Stomach smooth muscle (tissue), 2 donors: ENCODE measurements at regions not wholly inside any gene's neighbourhood (a gene's known extent, or its start where the extent isn't known, plus 50 kb on each side); places are given as distances from the start of the nearest gene placed in this dataset.

Experiments
- H3K27ac ChIP-seq: one replicate; pipeline ENCODE4 v1.7.0; 2013; ENCODE audit warnings: mild to moderate bottlenecking, low read length, inconsistent platforms
- H3K27me3 ChIP-seq, 2 donors: one replicate each; pipeline ENCODE4 v1.7.0; 2013; ENCODE audit warnings: low read length in 2 of 2; ENCODE audit not compliant: insufficient read depth in 2 of 2, control insufficient read depth in 1 of 2
- H3K36me3 ChIP-seq, 2 donors: one replicate each; pipeline ENCODE4 v1.7.0; 2013; ENCODE audit warnings: low read length in 2 of 2; ENCODE audit not compliant: control insufficient read depth in 2 of 2, insufficient read depth in 2 of 2
- H3K4me1 ChIP-seq: one replicate; pipeline ENCODE4 v1.7.0; 2013; ENCODE audit warnings: low read length; ENCODE audit not compliant: control insufficient read depth, insufficient read depth
- H3K4me3 ChIP-seq, 2 donors: one replicate each; pipeline ENCODE4 v1.7.0; 2013; ENCODE audit warnings: low read length in 2 of 2
- H3K9ac ChIP-seq, 2 donors: one replicate each; pipeline ENCODE4 v1.7.0; 2013; ENCODE audit warnings: low read length in 2 of 2, mild to moderate bottlenecking in 1 of 2
- H3K9me3 ChIP-seq, 2 donors: one replicate each; pipeline ENCODE4 v1.7.0; 2013; ENCODE audit warnings: low read length in 2 of 2; ENCODE audit not compliant: control insufficient read depth in 2 of 2
- donor health status: healthy.
- donor health status: Pancreatic carcinoma.

DNA sequence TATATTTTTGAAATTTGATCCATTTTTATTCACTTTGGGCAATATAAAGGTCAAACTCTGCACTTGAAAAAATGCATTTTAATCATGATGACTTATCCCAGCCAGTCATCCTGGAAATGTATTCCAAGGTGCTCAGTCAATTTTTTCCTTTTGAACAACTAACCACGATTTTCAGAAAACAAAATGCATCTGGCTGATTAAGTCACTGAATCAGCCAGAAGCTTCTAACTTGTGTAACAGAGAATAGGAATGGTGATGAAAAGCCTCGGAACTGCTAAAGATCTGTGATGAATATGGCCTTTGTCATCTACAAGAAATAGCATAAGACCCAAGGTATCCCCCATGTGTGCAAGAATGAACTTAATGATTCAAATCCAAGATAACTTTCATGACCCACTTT is 572.7 kb downstream of the EPHA4 start:
- no peaks in the 10 kb centered on the region for H3K36me3 ChIP-seq
- H3K4me3 ChIP-seq = no peak overlapping the region
- no peaks in the 10 kb centered on the region for H3K27me3 ChIP-seq
- no peaks in the 10 kb centered on the region for H3K4me1 ChIP-seq
- H3K9me3 ChIP-seq = no peaks in the 10 kb centered on the region
- H3K9ac ChIP-seq = no peak overlapping the region
- H3K27ac ChIP-seq = no peak overlapping the region

DNA sequence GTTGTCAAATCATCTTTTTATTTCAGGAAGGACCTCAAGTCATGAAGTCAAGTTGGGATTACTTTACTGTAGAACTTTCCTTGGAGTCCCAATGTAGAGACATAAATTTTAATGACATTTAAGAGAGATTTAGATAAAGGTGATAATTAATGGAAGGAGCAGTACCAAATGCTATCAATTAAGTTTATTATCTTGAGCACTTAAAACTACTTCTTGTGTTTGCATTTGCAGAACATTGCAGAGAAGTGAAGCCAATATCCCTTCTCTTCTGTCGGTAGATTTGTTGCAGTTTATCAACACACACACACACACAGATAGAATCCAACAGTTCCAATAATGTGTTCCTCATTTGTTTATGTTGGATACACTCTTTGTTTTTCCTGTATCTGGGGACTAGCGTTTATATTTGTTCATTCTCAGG is 570.7 kb downstream of the EPHA4 start:
- Histone ChIP-seq H3K9me3 (no peaks in the 10 kb centered on the region), H3K27me3 (no peaks in the 10 kb centered on the region), H3K4me3 (no peak overlapping the region), H3K9ac (no peak overlapping the region), H3K36me3 (no peaks in the 10 kb centered on the region), H3K4me1 (no peaks in the 10 kb centered on the region), H3K27ac (no peak overlapping the region)

DNA sequence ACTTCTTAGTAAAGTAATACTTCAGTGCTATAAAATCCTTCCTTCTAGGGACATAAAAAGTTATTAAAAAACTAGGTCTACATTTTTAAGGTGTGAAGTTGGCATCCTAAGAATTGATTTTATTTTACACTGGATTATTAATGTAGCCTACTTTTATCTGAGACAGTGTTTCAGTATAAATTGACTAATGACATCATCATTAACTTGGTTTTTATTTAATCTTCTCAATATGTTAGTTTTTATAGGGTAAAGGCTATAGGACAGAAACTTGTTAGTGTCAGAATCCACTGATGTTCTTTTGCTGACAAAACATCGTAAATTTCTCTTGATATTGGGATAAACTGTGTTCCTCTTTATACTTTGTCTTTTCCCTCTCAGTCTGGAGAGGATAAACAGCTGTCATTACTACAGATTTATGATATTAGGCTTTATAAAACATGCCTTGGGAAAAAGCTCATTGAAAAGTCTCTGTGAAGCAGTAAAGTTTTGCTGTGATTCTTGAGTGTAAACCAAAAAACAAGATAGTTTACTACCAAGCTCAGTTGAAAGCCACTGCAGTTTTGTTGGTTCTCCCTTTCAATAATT is 569.9 kb downstream of the EPHA4 start:
- Histone ChIP-seq H3K27me3 (no peaks in the 10 kb centered on the region), H3K4me1 (no peaks in the 10 kb centered on the region), H3K36me3 (no peaks in the 10 kb centered on the region), H3K9ac (no peak overlapping the region), H3K27ac (no peak overlapping the region), H3K4me3 (no peak overlapping the region), H3K9me3 (no peaks in the 10 kb centered on the region)

DNA sequence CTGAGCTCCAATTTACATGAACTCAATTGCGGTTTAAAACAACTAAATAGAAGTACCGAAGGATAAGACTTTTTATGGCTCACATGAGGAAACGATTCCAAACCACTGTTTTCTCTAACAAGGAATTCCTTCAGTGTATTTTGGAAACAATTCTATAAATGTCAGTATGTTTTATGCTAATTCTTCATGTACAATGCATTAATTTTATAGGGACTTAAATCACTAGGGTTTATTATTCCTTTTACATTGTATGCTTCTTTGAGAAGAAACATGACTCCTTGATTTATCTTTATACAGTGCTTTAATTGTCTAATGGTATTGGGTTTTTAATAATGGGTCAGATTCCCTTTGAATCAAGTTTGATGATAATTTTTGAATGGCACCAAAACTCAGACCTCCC is 566.8 kb downstream of the EPHA4 start:
- Histone ChIP-seq H3K36me3 (no peaks in the 10 kb centered on the region), H3K27ac (no peak overlapping the region), H3K4me1 (no peaks in the 10 kb centered on the region), H3K27me3 (no peaks in the 10 kb centered on the region), H3K9ac (no peak overlapping the region), H3K9me3 (no peaks in the 10 kb centered on the region), H3K4me3 (no peak overlapping the region)

DNA sequence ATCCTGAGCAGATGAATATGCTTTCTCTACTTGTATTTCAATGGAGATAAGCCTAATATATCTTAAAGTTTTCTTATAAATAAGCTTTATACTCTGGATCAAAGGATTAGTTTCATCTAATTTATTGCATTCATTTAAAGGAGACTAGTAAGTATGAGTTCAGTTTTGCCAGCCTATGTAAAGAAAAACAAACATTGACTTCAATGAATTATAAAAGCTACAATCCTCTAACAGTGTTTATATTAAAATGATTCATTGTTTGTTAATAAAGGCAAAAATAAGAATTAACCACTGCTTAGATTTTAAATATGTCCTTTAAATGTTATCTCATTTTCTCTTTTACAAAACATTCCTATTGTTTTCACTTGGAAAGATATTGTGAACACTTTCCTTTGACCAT is 566.0 kb downstream of the EPHA4 start:
- Histone ChIP-seq H3K9ac (no peak overlapping the region), H3K27me3 (no peaks in the 10 kb centered on the region), H3K9me3 (no peaks in the 10 kb centered on the region), H3K27ac (no peak overlapping the region), H3K36me3 (no peaks in the 10 kb centered on the region), H3K4me1 (no peaks in the 10 kb centered on the region), H3K4me3 (no peak overlapping the region)

DNA sequence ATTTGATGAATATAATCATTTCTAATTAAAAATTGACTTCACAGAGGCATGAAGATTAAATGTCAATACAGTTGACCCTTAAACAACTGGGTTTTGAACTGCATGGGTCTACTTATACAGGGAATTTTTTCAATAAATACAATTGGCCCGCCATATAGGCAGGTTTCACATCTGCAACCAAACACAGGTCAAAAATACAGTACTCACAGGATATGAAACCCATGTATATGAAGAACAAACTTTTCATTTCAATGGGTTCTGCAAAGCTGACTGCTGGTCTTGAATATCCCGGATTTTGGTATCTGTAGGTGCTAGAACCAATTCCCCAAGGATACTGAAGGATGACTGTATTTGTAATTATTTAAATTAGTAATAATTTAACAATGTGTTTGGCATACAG is 555.6 kb downstream of the EPHA4 start:
- Histone ChIP-seq H3K4me3 (no peak overlapping the region), H3K4me1 (no peaks in the 10 kb centered on the region), H3K9me3 (no peaks in the 10 kb centered on the region), H3K27ac (no peak overlapping the region), H3K9ac (no peak overlapping the region), H3K36me3 (no peaks in the 10 kb centered on the region), H3K27me3 (no peaks in the 10 kb centered on the region)

DNA sequence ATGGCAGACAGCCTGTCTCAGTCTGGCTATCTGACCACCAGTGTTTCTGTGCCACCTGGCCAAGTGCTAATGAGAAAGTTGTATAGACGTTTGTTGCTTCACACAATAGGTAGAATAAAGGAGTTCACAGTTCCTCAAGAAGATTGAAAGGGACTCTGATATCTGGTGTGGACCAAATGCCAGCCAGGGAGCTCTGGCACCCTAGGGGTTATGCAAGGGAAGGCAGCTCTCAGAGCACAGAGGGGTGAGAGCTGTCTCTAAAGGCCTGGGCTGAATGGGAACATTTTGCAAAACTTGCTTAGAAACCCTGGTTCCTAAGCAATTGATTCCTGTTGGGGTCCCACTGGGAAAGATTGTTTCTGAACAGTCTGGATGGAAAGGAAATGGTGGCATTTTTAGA is 553.8 kb downstream of the EPHA4 start:
- Histone ChIP-seq H3K9me3 (no peaks in the 10 kb centered on the region), H3K27me3 (no peaks in the 10 kb centered on the region), H3K4me3 (no peak overlapping the region), H3K27ac (no peak overlapping the region), H3K36me3 (no peaks in the 10 kb centered on the region), H3K4me1 (no peaks in the 10 kb centered on the region), H3K9ac (no peak overlapping the region)

DNA sequence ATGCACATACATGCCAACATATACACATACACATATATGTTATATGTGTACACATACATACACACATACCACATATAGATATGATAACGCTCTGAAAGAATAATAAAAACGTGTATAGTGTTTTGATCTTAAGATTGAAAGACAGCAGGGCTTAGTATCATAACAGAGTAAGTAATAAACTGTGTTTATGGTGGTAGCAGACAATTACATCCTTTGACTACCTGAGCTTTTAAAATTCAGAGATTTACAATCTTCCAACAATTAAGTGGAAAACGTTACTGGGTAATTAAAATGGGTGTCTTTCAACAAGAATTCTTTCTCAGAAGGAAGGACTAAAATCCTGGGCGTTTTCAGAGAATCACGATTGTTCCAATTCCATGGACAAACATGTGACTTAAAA is 552.4 kb downstream of the EPHA4 start:
- Histone ChIP-seq H3K4me1 (no peaks in the 10 kb centered on the region), H3K9ac (no peak overlapping the region), H3K4me3 (no peak overlapping the region), H3K36me3 (no peaks in the 10 kb centered on the region), H3K9me3 (no peaks in the 10 kb centered on the region), H3K27me3 (no peaks in the 10 kb centered on the region), H3K27ac (no peak overlapping the region)

DNA sequence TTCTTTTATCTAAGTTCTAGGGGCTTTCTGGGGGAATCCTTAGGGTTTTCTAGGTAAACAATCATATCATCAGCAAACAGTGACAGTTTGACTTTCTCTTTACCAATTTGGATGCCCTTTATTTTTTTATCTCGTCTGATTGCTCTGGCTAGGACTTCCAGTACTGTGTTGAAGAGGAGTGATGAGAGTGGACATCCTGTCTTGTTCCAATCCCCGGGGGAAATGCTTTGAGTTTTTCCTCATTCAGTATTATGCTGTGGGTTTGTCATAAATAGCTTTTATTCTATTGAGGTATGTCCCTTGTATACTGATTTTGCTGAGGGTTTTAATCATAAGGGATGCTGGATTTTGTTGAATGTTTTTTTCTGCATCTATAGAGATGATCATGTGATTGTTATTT is 549.5 kb downstream of the EPHA4 start:
- no peaks in the 10 kb centered on the region for H3K9me3 ChIP-seq
- no peak overlapping the region for H3K9ac ChIP-seq
- H3K4me1 ChIP-seq = no peaks in the 10 kb centered on the region
- H3K36me3 ChIP-seq = no peaks in the 10 kb centered on the region
- H3K27ac ChIP-seq = no peak overlapping the region
- no peak overlapping the region for H3K4me3 ChIP-seq
- H3K27me3 ChIP-seq = no peaks in the 10 kb centered on the region

DNA sequence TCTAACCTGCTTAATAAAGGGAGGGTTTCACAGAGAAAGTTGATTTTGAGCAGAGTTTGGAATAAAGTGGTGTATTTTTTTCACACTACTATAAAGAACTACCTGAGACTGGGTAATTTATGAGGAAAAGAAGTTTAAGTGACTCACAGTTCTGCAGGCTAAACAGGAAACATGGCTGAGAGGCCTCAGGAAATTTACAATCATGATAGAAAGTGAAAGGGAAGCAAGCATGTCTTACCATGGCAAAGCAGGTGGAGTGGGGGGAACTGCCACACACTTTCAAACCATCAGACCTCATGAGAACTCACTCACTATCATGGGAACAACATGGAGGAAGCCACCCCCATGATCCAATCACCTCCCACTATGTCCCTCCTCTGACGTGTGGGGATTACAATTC is 546.7 kb downstream of the EPHA4 start:
- Histone ChIP-seq H3K9ac (no peak overlapping the region), H3K9me3 (no peaks in the 10 kb centered on the region), H3K4me1 (no peaks in the 10 kb centered on the region), H3K4me3 (no peak overlapping the region), H3K36me3 (no peaks in the 10 kb centered on the region), H3K27ac (no peak overlapping the region), H3K27me3 (no peaks in the 10 kb centered on the region)

DNA sequence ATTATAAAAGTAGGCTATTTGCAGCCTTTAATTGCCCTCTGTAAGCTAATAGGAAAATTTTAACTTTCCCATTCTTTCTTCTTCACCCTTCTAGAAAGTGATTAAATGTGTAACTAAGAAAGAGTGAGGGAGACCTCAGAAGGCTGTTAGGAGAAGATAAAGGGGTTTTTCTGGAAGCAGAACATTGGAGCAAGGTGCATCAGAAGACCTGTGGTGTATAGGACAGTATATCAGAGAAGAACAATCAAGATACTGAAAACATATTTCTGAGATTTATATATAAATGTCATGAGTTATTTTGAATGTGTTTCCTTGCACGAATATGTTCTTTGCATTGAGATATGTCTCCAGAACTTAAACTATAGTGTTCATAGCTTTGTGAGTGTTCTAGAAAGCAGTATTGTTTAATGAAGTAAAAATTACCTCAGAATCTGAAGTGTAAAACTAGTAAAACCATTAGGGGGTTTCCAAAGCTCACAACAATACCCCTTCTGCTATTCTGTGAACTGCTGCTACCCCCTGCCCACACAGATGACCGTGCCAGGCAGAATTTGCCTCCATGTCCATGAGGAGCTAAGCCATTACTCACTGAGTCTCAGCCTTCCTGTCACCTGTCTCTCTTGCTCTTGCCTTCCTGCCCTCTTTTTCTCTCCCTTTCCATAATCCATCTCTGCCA is 537.9 kb downstream of the EPHA4 start:
- no peak overlapping the region for H3K27ac ChIP-seq
- H3K36me3 ChIP-seq = no peaks in the 10 kb centered on the region
- no peaks in the 10 kb centered on the region for H3K9me3 ChIP-seq
- no peaks in the 10 kb centered on the region for H3K4me1 ChIP-seq
- no peaks in the 10 kb centered on the region for H3K27me3 ChIP-seq
- H3K9ac ChIP-seq = no peak overlapping the region
- H3K4me3 ChIP-seq = no peak overlapping the region
